SHP77 (cell line): ENCODE measurements at regions not wholly inside any gene's neighbourhood (a gene's known extent, or its start where the extent isn't known, plus 50 kb on each side); places are given as distances from the start of the nearest gene placed in this dataset.

Experiments used
- DNase-seq, 2 experiments: peaks; one replicate each; lab custom pipeline; 2025; lab: John Stamatoyannopoulos, UW

DNA sequence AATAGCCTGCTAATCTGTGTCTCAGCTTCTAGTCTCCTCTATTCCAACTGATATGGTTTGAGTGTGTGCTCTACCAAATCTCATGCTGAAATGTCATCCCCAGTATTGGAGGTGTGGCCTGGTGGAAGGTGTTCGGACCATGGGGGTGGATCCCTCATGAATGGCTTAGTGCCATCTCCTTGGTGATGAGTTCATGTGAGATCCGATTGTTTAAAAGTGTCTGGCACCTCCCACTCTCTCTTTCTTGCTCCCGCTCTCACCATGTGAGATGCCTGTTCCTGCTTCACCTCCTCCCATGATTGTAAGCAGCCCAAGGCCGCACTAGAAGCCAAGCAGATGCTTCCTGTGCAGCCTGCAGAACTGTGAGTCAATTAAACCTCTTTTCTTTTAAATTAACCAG lies 73.5 kb upstream of the CAMK1G start:
- DNase-seq = no peak

DNA sequence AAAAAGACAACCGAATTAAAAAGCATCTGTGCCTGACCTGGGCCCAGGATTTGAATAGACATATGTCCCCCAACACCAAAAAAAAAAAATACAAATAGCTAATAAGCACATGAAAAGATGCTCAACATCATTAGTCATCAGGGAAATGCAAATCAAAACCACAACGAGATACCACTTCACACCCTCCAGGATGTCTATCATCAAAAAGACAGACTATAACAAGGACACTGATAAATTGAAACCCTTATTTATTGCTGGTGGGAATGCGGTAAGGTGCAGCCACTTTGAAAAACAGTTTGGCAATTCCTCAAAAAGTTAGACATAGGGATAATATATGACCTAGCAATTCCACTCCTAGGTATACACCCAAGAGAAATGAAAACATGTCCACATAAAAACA lies 72.3 kb upstream of the CAMK1G start:
- DNase-seq = no peak

DNA sequence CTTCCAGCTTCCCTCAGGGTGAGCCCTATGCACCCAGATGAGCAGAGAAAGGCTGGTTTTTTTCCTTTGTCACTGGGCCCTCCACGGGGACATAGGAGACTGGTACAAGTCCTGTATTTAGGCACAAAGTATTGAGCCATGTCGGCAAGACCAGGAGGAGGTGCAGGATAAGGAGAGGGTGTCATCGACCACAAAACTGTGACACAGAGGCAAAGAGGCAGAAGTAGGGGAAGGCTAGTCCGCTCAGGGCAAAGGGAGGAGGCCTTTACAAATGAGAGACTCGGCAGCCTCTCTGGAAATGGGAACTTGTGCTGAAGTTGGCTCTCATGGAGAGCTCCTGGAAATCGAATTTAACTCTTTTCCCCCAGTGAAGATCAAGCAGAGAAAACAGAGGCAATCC lies 70.7 kb upstream of the CAMK1G start:
- DNase-seq = no peak

DNA sequence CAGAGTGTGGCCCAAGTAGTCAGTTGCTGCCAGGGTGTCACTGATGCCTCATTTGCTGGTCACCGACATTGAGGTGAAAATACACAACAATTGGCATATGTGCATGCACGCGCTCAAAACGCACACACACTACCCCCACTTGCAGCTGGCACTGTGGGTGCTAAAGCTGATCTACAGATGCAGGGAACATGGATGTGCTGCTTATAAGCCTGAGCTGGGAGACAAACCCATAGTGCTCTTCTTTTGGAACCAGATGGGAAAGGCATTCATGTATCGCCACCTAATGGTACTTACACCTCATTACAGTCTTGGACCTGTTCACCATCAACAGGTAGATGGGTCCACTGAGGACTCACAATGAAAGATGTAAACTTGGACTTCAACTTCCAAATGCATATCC lies 70.3 kb upstream of the CAMK1G start:
- peak; percentile 22 to 42 for DNase-seq

DNA sequence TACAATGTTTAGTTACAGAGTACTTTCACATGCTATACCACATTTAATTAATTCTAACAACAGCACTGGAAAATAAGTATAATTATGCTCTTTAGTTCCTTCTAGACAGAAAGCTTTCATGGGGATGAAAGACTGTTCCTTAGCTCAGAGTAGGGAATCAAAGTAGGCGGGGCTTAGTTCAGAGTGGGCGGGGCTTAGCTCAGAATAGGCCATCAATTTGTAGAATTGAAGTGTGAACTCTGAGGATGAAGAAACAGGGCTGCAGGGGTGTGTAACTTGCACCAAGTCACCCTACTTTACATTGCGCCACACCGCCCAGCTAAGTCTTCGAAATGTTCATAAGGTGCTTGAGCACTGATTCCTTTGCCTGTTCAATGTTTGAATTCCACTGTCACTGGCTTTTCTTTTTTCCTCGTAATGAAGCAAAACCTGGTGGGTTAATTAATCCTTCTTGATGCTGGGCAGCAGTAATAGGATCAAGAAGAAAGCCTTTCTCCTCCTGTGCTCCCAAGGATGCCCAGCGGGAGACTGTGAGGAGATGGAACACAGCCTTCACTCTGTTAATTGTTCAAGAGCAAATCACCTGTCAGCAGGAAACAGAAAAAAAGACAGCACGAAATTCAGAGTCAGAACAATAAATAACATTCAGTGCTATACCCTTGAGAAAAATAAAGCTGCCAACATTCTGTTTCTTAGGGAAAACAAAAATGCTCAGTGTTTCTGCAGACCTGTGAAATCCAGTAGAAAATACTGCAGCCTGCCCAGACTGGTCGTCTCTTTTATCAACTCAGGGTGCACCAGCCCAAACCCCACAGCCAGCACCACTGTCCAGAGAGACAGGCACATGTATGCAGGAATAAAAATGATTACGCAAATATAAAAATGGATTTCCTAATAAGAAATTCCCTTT lies 66.5 kb upstream of the CAMK1G start:
- no peak for DNase-seq

DNA sequence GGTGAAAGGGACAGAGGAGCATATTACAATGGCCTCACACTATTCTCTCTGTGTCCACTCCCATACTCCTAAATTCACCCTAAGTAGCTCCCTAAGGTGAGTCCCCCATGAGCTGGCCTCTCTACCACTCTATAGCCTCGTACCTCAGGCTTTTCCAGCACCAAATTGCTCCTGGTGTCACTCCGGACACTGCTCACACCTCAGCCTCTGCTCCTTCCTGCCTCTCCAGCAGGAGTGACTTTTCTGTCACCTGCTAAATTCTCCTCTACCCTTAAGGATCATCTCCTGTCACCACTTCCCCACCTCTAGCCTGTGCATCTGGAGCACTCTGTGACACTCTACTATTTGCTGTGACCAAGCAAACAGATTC lies 65.8 kb upstream of the CAMK1G start:
- no peak for DNase-seq

DNA sequence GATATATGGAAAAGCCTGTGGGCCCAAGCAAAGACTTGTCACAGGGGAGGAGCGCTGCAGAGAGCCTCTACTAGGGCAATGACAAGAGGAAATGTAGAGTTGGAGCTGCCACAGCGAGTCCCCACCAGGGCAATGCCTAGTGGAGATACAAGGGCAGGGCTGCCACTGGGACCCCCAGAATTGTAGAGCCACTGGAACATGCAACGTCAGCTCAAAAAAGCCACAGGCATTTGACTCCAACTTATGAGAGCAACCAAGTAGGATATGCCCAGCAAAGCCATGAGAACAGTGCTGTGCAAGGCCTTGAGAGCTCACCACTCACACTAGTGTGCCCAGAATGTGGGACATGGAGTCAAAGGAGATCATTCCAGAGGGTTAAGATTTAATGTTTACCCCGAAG lies 63.7 kb upstream of the CAMK1G start:
- no peak for DNase-seq

DNA sequence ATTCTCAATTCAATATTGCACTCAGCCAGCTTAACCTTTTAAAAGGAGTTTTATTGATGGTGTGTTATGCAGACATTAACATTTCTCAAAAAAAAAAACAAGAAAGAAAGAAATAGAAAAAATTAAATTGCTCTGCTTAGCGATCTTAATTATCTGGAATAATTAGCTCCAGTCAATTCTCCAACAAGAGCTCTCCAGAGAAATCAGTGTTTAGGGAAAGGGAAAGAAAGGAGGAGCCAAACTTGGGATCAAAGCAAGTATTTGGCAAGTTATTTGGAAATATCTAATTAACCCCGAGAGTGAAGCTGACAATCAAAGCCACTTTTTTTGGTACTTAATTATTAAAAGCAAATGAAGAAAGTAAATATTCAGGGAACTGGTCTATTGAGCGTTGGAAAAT lies 60.7 kb upstream of the CAMK1G start:
- DNase-seq = no peak

DNA sequence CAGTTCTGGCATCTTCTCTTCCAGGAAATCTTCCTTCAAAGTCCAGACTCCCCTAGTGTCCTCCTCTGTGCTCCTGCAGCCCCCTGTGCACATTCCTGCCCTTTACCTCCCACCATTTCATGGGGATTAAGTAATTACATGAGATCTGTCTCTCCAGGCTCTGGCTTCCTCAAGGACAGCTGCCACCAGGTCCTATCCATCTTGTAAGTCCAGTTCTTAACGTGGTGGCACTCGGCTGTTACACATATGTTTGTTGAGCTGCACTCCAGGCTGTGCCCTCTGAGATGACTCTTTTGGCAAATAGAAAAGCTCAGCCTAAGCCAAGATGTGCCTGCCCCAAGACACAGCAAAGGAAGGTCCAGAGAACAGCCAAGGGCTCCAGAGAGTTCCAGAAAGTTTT lies 57.4 kb upstream of the CAMK1G start:
- no peak for DNase-seq

DNA sequence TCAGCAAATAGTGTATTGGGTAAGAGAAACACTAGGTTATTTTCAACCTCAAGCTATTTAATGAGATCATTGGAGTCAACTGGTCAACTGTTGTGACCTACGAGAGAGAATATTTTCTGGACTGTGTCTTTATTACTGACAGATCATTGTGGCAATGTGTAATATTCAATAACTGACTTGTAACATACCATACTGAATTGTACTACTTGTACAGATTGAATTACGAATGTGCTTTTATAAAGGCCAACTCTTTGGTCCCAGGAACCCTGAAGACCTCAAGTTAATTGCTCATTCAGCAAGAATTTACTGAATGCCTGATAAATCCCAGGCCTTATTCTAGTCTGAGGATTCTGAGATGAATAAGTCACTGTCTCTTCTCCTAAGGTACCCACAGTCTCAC lies 56.1 kb upstream of the CAMK1G start:
- no peak for DNase-seq

DNA sequence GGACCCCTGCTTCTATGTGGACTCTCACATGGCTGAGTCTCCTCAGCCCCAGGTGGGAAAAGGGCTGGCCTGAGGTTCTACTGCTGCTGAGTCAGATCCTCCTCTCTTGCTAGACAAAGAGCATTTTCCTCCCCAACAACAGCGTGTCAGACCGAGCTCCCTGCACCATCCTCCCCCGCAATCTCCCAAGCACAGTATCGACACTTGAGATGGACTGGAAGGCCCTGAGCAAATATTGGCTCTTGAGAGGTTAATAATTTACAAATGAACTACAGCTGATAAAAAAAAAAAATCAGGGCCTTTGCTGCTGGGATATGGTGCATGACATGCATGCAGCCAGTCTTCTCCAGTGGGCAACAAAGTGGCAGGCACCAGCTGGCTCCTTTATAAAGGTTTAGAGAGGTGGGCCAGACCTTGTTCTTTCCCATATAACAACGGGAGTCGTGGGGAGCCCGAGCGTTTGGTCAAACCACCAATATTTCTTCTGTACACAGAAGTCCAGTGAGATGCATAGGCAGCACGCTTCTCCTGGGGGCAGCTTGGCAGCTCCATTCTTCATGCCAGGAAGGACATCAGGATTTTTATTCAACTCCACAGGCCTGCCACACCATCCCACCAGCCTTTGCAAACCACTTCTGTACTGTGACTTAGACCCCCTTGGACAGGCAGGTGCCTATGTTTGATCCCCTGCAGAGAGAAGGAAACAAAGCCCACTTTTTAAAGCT lies 55.4 kb upstream of the CAMK1G start:
- DNase-seq = no peak

DNA sequence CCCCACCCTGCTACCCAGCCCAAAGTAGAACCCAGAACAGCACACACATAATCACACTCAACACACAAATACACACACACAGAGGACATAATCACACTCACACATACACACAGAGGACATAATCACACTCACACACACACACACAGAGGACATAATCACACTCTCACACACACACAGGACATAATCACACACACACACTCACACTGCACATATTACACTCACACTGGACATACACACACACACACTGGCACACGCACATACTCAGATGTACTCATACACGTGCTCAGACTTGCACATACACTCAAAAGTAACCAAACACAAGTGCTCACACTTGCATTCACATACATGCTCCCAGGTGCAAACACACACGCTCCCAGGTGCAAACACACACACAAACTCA lies 54.3 kb upstream of the CAMK1G start:
- no peak for DNase-seq

DNA sequence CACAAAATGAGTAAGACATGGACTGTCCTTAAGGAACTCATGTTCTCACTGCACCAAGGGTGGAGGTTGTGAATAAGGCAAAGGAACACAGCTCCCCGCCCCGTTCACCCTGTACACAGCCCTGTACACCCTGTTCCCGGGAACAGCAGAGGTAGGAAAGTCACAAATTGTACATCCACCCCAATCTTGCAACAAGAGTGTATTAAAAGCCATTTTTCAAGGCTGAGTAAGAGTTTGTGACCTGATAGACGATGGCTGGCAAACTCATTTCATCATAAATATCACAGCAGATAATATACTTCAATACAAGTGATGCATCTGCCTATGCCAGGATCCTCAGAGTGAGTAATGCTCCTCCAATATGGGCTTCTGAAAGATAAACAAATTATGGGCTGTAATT lies 52.5 kb upstream of the CAMK1G start:
- DNase-seq = no peak

DNA sequence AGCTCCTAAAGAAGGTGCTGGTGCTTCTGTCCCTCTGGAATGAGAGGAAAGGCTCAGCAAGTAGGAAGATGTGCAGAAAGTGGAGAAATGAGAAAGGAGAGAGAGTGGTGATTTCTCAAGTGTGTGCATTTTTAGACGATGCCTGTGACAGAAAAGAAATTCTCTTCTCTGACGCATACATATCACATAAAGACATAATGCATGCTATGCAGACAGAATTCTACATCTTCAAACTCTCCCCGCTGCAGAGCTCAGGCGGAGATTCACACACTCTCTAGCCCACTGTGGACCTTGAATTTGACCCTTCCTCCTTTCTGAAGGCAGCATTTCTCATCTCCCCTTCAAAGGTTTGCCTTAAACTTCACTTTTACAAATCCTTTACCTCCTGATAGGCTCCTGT lies 52.0 kb upstream of the CAMK1G start:
- no peak for DNase-seq
